ENCODE measurements at regions not wholly inside any gene's neighbourhood (a gene's known extent, or its start where the extent isn't known, plus 50 kb on each side); places are given as distances from the start of the nearest gene placed in this dataset.

DNA sequence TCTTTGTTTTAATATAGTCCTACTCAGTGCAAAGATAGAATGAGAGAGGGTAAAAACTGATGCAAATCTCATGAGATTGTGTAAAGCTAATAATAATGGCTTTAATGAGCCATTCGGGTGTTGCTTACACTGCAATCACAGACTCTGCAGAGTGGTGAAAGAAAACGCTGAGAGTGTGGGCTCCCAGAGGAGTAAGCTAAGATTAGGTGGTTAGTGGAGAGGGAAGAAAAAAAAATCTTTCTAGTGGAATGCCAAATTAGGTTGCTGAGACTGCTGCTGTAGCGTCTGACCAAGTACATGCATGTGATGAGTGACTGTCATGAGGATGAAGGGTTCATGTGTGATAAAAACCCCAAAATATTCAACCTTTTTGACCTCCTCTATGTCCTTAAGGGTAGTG lies 645.9 kb upstream of the ADGRL4 start:
- intact Hi-C loops (cut with DNase I; ENCODE audit: low total_unique reads) (no loop called here), in situ Hi-C loops (cut with MboI; ENCODE audit: low sequenced_read_pairs in 4 of 4) (no loop called here)
- Histone ChIP-seq H3K36me3 (no peaks in the 10 kb centered on the region), H3K9me3 (no peaks in the 10 kb centered on the region), H3K27me3 (no peaks in the 10 kb centered on the region), H3K27ac (no peak overlapping the region), H3K4me1 (no peaks in the 10 kb centered on the region), H3K4me3 (no peak overlapping the region)
- ATAC-seq = no peak
- DNase-seq = no peak
- TF ChIP-seq, protein P1, sequence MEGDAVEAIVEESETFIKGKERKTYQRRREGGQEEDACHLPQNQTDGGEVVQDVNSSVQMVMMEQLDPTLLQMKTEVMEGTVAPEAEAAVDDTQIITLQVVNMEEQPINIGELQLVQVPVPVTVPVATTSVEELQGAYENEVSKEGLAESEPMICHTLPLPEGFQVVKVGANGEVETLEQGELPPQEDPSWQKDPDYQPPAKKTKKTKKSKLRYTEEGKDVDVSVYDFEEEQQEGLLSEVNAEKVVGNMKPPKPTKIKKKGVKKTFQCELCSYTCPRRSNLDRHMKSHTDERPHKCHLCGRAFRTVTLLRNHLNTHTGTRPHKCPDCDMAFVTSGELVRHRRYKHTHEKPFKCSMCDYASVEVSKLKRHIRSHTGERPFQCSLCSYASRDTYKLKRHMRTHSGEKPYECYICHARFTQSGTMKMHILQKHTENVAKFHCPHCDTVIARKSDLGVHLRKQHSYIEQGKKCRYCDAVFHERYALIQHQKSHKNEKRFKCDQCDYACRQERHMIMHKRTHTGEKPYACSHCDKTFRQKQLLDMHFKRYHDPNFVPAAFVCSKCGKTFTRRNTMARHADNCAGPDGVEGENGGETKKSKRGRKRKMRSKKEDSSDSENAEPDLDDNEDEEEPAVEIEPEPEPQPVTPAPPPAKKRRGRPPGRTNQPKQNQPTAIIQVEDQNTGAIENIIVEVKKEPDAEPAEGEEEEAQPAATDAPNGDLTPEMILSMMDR (IDR thresholded peaks at IDR 0.05 in 4 of 5, conservative IDR thresholded peaks at IDR 0.05 in 1 of 5) = no peak
- no peak for TF ChIP-seq POLR2A (IDR thresholded peaks at IDR 0.05)

DNA sequence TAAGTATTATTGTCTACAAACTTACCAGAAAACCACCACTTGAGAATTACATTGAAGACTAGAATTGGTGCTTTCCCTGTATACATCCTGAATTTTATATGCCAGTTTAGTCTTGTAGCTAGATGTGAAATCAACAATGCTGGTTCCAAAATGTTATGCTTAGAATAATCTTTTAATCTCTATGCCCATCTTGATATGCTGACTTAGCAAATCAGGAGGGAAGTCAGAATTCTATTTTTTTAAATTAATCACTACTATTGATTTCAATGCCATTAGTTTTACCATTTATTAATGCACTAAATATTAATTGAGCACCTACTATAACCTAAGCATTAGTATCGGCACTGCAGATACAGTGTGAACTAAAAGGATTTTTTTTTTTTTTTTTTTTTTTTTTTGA lies 641.6 kb upstream of the ADGRL4 start:
- DNase-seq (no peak), ATAC-seq (no peak)
- Histone ChIP-seq H3K27ac (no peak overlapping the region), H3K9me3 (no peaks in the 10 kb centered on the region), H3K27me3 (no peaks in the 10 kb centered on the region), H3K4me1 (no peaks in the 10 kb centered on the region), H3K36me3 (no peaks in the 10 kb centered on the region), H3K4me3 (no peak overlapping the region)
- no peak for TF ChIP-seq POLR2A (IDR thresholded peaks at IDR 0.05)
- TF ChIP-seq, protein P1 (IDR thresholded peaks at IDR 0.05 in 4 of 5, conservative IDR thresholded peaks at IDR 0.05 in 1 of 5) = no peak
- intact Hi-C loops (cut with DNase I; ENCODE audit: low total_unique reads) = no loop called here
- in situ Hi-C loops (cut with MboI; ENCODE audit: low sequenced_read_pairs in 4 of 4) = no loop called here

DNA sequence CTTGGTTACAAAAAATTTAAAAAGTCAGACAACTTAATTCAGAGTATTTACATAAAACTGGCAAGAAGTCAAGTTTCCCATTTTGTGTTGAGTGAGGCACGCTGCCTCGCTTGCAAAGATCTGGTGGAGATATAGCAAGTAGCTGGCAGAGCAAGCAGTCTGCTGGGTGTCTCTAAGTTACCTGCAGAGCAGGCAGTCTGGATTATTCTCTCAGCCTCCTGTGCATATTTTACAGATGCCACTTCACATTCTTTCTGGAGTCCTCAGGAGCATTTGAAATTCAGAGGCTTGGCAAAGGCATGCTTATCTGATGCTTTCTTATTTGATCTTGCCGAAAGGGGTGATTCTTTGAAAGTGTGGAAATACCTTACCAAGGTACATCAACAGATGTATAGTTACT lies 640.4 kb upstream of the ADGRL4 start:
- Histone ChIP-seq H3K36me3 (no peaks in the 10 kb centered on the region), H3K27ac (no peak overlapping the region), H3K27me3 (no peaks in the 10 kb centered on the region), H3K4me1 (no peaks in the 10 kb centered on the region), H3K9me3 (no peaks in the 10 kb centered on the region), H3K4me3 (no peak overlapping the region)
- TF ChIP-seq, protein P1 (IDR thresholded peaks at IDR 0.05 in 4 of 5, conservative IDR thresholded peaks at IDR 0.05 in 1 of 5) = no peak
- TF ChIP-seq POLR2A (IDR thresholded peaks at IDR 0.05) = no peak
- ATAC-seq (no peak), DNase-seq (no peak)
- intact Hi-C loops (cut with DNase I; ENCODE audit: low total_unique reads) = no loop called here
- in situ Hi-C loops (cut with MboI; ENCODE audit: low sequenced_read_pairs in 4 of 4) = no loop called here

DNA sequence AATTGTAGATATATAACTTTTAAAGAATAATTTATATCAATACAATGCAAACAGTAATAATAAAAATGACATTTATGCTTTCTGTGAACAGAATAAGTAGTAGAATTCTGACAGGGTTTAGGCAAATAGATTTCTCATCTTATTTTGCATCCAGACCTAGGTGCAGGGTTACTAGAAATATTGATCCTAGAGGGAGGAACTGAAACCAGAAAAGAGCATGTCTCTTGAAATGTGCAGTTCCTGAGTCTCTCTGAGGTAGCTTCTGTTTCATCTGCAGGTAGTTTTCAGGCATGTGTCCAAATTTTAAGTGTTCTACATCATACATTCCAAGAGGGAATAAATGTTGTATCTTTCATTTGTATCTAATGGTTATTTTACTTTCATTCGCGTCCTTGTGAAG lies 631.9 kb upstream of the ADGRL4 start:
- Histone ChIP-seq H3K4me3 (no peak overlapping the region), H3K9me3 (no peaks in the 10 kb centered on the region), H3K27ac (no peak overlapping the region), H3K27me3 (no peaks in the 10 kb centered on the region), H3K4me1 (no peaks in the 10 kb centered on the region), H3K36me3 (no peaks in the 10 kb centered on the region)
- in situ Hi-C loops (cut with MboI; ENCODE audit: low sequenced_read_pairs in 4 of 4) = no loop called here
- no peak for ATAC-seq
- TF ChIP-seq, protein P1 (IDR thresholded peaks at IDR 0.05 in 4 of 5, conservative IDR thresholded peaks at IDR 0.05 in 1 of 5) = no peak
- no peak for TF ChIP-seq POLR2A (IDR thresholded peaks at IDR 0.05)
- intact Hi-C loops (cut with DNase I; ENCODE audit: low total_unique reads) = no loop called here
- no peak for DNase-seq

DNA sequence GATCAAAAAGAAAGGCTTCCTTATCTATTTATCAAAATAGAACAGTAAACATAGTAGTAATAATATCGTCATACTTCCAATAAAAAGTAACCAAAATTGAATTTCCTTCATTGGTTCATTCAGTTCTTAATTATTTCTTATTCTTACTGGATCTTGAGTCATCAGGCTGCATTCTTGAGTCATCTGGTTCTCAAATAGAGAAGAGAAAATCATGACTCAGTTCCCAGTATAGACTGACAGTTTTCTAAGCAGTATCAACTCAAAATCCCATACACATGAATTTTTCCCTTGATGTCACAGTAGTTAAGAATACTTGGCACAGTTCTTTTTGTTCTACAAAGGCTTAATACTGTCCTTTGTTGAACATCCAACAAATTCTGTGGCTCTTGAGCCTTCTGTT lies 626.9 kb upstream of the ADGRL4 start:
- Histone ChIP-seq H3K27me3 (no peaks in the 10 kb centered on the region), H3K4me1 (no peaks in the 10 kb centered on the region), H3K27ac (no peak overlapping the region), H3K9me3 (no peaks in the 10 kb centered on the region), H3K4me3 (no peak overlapping the region), H3K36me3 (no peaks in the 10 kb centered on the region)
- DNase-seq (no peak), ATAC-seq (no peak)
- in situ Hi-C loops (cut with MboI; ENCODE audit: low sequenced_read_pairs in 4 of 4) = no loop called here
- TF ChIP-seq POLR2A (IDR thresholded peaks at IDR 0.05) = no peak
- TF ChIP-seq, protein P1 (IDR thresholded peaks at IDR 0.05 in 4 of 5, conservative IDR thresholded peaks at IDR 0.05 in 1 of 5) = no peak
- intact Hi-C loops (cut with DNase I; ENCODE audit: low total_unique reads) = no loop called here
